HG03342 (cell line): ENCODE measurements at regions not wholly inside any gene's neighbourhood (a gene's known extent, or its start where the extent isn't known, plus 50 kb on each side); places are given as distances from the start of the nearest gene placed in this dataset.

Experiments
- ATAC-seq: cut with Tn5 transposase; IDR thresholded peaks from one replicate; pipeline ENCODE4 v1.9.1; 2021; ENCODE audit warnings: mild to moderate bottlenecking, moderate library complexity; ENCODE audit not compliant: unreplicated experiment

DNA sequence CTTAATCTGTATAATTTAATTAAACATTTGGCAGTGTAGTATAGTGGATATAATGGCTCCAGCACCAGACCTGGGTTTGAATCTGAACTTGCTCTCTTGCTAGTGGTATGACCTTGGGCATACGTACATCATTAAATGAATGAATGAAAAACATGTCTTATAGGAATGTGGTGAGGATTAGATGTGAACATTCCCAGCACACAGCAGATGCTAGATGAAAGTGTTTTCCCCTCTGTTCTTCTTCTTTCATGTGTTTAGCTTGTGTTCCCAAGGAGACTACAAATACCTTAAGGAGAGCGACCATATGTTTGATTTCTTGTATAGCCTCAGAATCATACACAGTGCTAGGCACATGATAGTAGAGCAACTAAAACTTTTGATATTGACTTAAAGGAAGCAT, 56.5 kb downstream of the CT47B1 start:
- ATAC-seq: no peak

DNA sequence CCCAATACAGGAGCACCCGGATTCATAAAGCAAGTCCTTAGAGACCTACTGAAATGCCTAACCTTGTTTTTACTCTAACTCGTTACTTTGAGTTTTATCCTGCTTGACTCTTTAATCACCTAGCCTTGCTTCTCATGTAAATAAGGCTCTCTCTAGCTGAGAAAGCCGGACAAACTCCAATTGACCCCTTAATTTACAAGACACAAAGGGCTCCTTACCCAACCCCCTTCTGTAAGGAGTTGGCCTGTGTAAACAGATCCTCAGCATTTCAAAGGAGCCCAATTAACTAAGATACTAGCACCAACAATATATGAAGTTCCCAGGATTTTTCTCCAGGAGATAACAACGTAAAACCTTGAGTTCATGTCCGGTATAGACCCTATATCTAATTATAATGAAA, 61.7 kb downstream of the CT47B1 start:
- ATAC-seq: no peak

- ATAC-seq: no peak
Measured at GRCh38 chrX:120801426-120801825, 74.2 kb downstream of the CT47B1 start.

GRCh38 chrX:120797188-120797851, 78.3 kb downstream of the CT47B1 start:
- ATAC-seq: no peak

DNA sequence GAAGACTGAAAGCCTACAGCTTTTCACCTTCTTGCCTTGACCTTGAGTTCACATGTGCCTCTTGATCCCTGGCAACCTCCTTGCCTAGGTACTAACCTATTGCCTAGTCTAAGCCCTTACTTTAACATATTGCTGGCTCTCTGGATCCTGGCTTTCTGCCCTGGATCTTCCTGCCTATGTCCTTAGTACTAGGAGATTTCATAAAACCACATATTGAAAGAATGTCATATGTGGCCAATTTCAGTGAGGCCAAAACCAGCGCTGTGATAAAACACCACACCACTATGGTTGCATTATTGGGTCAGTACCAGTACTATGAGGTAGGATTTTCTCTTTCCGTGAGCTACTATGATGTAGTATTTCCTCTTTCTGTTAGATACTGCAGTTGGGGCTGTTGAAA, 80.4 kb downstream of the CT47B1 start:
- ATAC-seq: no peak

DNA sequence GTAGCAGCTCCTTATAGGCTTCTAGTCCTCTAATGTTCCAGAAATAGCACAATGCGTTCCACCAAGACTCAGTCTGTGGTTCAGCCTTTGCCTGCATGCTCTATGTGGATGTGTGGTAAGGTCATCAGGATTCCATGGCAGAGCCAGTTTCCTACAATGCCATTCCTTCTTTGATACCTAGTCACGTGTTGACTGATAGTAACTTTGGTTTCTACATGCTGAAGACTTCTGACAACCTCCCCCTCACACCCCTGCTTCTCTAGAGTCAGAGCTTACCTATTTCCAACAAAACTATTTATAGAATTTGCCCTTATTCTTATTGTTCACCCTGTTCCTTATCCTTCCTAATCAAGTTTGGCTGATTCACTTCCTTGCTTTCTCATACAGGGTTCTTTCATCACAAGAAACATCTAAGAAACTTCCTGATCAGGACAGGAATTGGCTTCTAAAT, 81.1 kb downstream of the CT47B1 start:
- no peak for ATAC-seq

DNA sequence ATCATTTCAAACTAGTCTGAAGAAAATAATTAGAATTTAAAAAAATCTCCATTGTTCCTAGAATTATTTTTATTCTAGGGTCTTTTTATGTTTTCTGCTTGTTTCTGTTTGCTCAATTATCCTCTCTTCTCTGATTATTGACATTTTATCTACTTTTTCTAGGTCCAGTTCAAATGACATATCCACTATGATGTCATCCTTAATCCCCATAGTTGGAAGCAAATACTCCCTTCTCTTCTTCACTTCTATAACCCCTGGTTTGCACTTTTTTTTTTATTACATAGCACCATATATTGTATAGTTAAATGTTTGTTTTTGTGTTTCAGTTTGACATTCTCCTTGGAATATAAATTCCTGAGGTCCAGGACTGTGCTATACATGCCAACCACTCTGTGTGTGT, 82.6 kb downstream of the CT47B1 start:
- no peak for ATAC-seq

DNA sequence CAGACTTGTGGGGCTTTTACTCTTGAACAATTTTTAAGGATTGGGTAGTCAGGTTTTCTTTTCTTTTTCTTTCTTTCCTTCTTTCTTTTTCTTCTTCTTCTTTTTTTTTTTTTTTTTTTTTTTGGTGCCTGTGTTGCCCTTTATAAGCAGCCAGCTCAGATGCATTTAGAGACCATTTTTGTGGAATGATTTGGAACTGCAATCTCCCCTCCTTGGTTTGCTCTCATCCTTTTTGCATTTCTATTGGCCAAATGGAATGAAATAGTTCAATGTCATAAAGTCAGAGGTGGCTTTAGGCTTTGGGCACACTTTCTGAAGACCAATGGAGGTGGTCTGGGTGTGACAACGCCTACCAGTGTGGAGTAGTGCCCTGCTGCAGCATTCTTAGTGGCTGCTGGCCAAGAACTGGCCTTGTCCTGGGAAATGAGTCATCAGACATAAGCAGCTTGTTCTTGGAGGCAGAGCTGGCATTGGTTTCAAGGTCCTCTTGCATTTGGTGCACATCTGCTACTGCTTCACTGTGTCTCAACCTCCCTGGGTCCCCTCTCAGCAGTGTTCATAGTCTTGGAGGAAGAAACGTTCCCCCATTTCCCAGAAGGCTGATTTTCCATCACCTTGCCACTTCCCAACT, 84.5 kb downstream of the CT47B1 start:
- ATAC-seq: no peak

- ATAC-seq: no peak
Measured at GRCh38 chrX:120790552-120790951, 85.1 kb downstream of the CT47B1 start.

GRCh38 chrX:120790118-120790517, 85.5 kb downstream of the CT47B1 start:
- ATAC-seq: peak; percentile 84

DNA sequence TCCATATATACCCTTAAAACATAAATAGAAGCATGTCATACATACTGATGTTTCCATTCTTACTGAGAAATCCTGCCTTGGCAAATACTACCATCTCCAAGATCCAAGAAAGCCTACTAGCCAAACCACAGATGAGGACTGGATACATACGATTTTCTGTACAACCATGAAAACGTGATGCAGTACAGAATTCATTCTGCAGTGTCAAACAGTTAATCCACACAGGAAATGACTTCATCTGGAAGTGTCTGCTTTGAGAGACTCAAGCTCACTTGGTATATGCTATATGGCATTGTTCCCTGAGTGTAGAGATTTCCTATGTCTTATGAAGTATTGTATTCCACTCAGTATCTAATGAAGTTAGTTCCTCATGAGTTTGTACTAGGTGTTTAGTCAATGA, 94.3 kb downstream of the CT47B1 start:
- no peak for ATAC-seq

- ATAC-seq: no peak
Measured at GRCh38 chrX:120775959-120776358, 99.7 kb downstream of the CT47B1 start.

DNA sequence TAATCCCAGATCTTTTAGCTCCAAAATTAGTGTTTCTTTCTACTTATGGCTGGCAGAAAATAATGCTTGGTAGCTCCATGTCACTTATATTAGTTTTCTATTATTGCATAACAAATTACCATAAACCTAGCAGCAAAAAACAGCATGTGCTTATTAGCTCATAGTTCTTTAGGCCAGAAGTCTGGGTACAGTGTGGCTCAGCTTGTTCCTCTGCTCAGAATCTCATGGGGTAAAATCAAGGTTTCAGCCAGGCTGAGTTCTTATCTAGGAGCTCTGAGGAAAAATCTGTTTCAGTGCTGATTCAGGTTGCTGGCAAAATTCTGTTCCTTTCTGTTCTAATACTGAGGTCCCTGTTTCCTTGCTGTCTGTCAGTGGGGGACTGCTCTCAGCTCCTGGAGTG, 101.1 kb downstream of the CT47B1 start:
- ATAC-seq: no peak

GRCh38 chrX:120773801-120774200, 101.9 kb downstream of the CT47B1 start:
- ATAC-seq: no peak

DNA sequence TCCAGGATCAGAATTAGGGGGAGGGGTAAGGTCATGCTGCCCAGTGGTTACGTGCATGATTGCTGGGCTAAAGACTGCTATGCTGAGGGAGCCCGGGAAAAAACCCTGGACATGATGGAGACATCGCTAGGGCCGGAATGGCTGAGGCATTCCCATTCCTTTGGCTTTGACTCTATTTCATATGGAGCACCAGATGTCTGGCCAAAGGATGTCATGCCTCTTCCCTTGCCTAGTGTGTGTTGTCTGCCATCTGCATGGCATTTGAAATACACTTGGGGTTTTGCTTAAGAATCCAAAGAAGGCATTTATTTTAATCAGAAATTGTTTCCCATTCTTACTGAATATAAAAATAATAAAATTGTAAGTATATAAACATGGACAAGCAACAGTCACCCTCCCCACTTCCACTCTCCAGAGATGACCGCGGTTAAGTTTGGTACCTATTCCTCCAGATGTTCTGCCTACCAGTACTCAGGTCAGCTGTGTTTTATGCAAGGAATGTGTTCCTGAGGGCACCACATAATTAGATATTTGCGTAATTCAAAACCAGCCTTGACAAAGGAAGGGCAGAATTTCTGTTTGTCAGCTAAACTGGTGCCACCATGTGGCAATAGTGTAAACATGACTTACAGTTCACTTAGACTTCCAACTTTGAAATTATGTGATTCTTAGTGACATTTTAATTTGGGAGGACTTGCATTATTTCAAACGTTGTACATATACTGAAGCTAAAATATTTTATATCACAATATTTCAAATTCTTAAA, 105.9 kb downstream of the CT47B1 start:
- no peak for ATAC-seq

GRCh38 chrX:120768681-120769080, 107.0 kb downstream of the CT47B1 start:
- ATAC-seq: no peak

DNA sequence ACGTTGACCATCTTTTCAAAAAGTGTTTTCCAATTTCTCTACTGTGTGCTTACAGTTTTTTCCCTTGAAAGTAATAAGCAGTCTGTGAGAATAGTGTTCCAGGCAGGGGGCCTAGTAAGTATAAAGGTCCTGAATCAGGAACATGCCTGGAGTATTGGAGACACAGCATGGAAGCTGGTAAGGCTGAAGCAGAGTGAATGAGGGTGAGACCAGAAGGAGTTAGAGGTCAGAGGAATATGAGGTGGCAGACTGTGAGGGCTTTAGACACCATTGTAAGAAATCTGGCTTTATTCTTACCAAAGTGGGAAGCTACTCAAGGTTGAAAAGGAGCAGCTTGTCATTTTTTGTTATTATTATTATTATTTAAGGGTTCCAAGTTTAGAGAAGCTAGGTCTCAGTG, 107.4 kb downstream of the CT47B1 start:
- ATAC-seq: no peak

DNA sequence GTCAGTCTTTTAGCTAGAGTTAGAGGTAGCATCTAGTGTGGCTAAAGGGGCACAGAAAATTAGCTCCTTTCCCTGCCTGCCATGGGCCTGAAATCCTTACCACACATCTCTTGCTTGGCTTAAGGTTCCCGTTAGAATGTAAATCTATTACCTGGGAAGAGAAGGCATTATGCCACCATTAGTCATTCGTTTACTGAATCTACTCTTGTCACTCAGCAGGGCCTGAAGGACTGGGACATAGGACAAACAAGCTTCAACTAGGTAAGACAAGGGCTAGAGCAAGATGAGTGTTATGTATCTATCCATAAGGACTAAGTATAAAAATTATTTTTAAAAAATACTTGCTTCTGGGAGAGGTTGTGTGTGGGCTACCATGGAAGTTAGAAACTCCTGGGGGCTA, 112.4 kb downstream of the CT47B1 start:
- no peak for ATAC-seq

DNA sequence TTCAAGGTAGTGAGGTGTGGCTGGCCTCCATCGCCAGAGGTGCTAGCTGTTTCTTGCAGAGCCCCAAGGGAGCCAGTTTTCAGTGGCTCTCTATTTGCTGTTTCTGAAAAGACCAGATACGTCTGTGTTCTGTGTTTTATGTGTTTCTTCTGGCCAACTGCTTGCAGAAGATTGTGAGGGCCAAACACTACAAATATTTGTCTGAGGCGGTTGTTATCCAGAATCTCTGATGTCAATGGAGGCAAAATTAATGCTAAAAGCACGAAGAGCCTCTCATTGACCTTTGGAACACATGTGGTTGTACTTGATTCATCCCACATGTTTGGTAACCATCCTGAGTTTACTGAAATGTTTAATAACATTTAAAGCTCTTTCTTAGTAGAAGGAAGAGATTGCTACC, 113.9 kb downstream of the CT47B1 start:
- no peak for ATAC-seq

- ATAC-seq: no peak
Measured at GRCh38 chrX:120759685-120760084, 116.0 kb downstream of the CT47B1 start.

DNA sequence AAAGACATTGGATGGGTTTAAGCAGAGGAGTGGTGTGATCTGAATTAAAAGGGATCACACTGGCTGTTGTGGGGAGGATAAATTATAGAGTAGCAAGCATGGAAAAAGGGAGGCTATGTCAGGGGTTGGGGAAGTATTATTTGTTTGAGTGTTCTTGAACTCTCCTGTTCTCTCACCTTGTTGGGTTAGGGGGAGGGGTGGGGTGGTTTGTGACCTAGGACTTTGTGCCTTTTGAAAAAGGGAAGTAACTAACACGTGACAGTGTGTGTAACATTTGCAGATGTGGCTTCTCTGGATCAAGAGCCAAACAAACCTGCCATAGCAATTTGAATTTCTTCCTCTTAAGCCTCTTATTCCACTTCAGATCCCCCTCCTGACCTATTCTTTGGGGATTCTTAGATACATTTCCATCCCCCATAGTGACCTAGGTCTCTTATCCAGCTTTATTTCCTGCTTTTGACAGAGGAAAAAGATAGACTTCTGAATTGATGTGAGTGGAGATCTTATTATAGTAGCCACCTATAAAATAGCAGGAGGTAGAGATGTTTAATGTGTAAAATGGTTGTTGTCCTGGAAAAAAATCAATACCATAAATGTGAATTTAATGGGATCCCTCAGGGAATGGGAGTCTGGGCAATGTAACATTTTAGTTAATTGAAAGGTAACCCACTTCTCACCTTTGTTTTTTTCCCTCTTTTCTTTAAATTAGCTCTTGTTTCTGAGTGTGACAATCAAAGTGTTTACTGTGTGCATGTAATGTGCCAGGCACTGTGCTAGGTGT, 120.4 kb downstream of the CT47B1 start:
- peak; percentile 68 for ATAC-seq
